ENCODE measurements at regions not wholly inside any gene's neighbourhood (a gene's known extent, or its start where the extent isn't known, plus 50 kb on each side); places are given as distances from the start of the nearest gene placed in this dataset.

GRCh38 chr3:154018100-154018696 lies 103.0 kb upstream of the ARHGEF26 start:
- DNase-seq = no peak

DNA sequence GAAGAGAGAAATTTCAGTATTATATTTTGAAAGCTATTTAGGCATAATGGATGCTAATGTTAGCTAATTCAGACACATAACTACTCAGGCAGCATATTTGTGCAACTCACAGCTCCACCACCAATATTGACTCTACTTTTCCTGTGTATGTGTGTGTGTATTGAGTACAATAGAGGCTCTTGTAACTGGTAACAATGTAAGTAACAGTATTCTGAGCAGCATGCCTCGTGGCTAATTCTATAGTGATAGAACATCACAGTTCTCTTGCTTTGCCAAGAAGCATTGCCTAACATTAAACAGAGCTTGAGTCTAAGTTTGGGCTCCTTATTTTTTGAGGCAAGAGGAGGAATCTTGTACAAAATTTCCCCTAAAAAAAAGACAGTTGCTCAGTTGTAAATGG lies 98.6 kb upstream of the ARHGEF26 start:
- DNase-seq = no peak

GRCh38 chr3:154023148-154023547 lies 98.0 kb upstream of the ARHGEF26 start:
- no peak for DNase-seq

GRCh38 chr3:154025007-154025406 lies 96.2 kb upstream of the ARHGEF26 start:
- no peak for DNase-seq

- no peak for DNase-seq
Observed at GRCh38 chr3:154029926-154030325, 91.3 kb upstream of the ARHGEF26 start.

DNA sequence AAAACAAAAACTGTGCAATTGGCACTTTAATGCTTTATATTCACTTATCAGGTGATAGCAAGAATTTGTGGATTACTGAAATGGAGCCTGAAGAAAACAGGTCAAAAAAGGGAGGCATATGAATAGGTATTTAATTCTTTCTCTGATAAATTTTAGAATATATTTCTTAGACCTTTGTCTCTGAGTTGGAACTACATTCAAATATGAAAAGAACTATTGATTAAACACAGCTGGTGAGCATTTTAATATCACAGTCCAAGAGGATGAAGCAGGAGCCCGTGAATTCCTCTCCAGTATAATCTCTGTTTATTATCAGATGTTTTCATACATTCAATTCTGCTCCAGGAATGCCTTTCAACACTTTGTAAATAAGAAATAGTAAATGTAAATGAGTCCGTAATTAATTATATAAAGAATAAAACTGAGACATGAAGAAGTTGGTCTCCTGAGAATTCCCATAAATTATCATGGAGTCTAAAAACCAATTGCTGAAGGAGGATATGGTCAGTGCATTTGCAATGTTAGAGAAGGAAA lies 86.3 kb upstream of the ARHGEF26 start:
- DNase-seq = no peak

GRCh38 chr3:154040283-154040682 lies 80.9 kb upstream of the ARHGEF26 start:
- no peak for DNase-seq

DNA sequence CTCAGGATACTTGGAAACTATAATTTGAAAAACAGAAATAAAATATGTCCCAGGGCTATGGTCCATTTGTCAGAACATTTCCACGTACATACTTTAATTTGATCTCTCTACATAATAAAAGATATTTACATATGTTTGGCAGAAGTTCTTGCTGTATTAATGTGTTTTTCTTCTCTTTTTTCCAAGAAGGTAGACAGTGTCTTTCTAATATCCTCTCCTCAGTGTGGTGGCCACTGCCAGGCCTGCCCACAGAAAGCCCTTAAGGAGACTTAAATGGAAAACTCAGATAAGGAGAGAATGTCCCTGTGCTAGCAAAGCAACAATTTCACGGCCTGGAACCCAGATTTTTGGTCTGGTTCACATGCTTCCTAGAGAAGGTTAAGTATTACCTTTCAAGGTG lies 76.5 kb upstream of the ARHGEF26 start:
- DNase-seq = no peak

- DNase-seq = no peak
Observed at GRCh38 chr3:154050216-154050615, 71.0 kb upstream of the ARHGEF26 start.

DNA sequence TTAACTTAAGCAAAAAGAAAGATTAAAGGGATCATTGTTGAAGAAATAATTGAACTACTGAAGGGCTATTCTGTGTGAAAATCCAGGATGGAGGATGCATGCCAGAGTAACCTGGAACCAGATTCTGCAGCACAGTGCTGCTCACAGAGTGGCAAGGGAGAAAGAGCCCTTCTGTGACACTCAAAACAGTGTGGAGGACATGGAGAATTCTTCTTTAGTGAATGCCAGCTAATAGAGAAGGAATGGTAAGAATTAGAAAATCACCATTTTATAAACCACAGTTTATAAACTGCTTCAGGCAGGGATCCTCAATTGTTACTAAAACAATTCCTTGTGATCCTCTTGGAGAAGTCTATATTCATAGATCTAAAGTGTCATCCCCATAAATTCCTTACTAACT lies 70.4 kb upstream of the ARHGEF26 start:
- no peak for DNase-seq

GRCh38 chr3:154059833-154060232 lies 61.4 kb upstream of the ARHGEF26 start:
- DNase-seq = no peak

GRCh38 chr3:154060238-154061000 lies 60.8 kb upstream of the ARHGEF26 start:
- no peak for DNase-seq

DNA sequence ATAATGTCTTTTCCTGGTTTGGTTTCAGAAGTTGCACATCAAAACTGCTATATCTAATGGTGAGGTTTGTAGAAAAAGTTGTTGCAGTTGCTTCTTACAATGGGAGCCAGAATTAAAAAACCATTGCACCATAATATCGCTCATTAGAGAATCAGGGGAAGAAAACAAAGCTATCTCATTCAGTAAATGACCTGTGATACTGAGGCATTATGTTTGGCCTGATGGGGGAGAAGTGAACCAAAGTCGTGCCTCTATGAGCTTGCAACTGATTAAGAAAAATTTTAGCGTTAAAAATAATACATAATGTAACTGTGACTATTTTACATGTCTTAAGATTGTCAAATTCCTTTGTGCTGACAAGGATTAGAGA lies 60.2 kb upstream of the ARHGEF26 start:
- DNase-seq = no peak

DNA sequence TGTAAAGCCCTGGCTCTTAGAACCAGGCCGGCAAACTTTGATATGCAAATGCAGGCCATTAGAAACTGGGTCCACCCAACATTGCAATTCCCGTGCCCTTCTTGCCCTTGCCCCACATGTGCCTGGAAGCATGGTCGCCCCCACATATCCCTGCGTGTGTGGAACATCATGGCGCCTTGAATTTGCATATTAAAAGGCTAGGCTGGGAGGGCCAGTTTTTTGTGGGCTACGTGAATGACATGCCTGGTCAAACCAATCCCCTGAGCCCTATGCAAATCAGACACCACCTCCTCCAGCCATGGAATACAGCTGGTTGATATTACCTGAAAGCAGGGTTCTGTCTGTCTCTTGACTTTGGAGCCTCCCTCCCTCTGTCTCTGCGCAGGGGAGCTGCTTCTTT lies 58.7 kb upstream of the ARHGEF26 start:
- no peak for DNase-seq

GRCh38 chr3:154071146-154071545 lies 50.0 kb upstream of the ARHGEF26 start:
- DNase-seq = no peak
